HG02763 (cell line): ENCODE measurements at regions not wholly inside any gene's neighbourhood (a gene's known extent, or its start where the extent isn't known, plus 50 kb on each side); places are given as distances from the start of the nearest gene placed in this dataset.
"Not testable (repeated sequence)": the region's sequence is repeated elsewhere in the genome, so short reads cannot be mapped to it uniquely, and the experiment has no call there.

Experiments used
- ATAC-seq: cut with Tn5 transposase; IDR thresholded peaks from one replicate; pipeline ENCODE4 v1.9.1; 2021; ENCODE audit warnings: mild to moderate bottlenecking, moderate library complexity; ENCODE audit not compliant: unreplicated experiment

DNA sequence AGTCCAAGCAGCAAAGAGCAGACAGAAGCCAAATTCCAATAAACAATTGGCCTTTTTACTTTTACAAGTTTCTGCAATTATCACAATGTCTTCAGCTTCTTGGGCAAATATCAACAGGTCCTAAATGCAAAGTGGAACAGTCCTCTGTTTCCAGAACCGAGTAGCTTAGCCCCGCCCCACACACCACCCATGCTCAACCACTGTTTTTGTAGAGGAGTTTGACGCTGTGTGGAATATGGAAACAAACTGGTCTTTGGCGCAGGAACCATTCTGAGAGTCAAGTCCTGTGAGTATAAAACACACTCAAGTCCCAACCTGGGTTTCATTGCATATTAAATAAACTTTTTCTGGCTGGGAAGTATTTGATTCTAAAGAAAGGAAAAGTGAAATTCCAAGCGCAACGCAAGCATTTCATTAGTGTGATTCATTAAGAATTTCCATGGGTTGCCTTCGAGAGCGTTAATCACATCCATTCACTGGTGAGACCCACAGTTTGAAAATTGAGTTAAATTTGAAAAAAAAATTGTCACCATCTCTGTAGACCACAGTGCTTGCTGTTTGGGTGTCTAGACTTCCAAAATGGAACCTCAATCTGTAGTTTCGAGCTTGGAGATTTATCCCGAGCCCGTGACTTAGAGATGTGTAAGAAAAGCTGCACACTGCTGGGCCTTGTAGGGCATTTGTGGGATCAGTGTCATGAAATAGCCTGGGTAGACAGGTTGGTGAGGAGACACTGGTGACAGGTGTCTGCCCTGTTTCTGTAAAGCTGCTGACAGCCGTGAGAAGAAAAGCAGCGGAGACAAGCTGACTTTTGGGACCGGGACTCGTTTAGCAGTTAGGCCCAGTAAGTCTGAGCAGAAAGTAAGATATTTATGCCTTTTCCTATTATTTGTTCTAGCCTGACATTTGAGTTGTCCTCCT lies 96.1 kb downstream of the DAD1 start:
- ATAC-seq, result no peak

- ATAC-seq, result peak; percentile 34
These were observed 97.1 kb downstream of the DAD1 start for GRCh38 chr14:22491683-22492621.

- ATAC-seq, result not testable (repeated sequence)
These were observed 98.0 kb downstream of the DAD1 start for GRCh38 chr14:22491053-22491452.

DNA sequence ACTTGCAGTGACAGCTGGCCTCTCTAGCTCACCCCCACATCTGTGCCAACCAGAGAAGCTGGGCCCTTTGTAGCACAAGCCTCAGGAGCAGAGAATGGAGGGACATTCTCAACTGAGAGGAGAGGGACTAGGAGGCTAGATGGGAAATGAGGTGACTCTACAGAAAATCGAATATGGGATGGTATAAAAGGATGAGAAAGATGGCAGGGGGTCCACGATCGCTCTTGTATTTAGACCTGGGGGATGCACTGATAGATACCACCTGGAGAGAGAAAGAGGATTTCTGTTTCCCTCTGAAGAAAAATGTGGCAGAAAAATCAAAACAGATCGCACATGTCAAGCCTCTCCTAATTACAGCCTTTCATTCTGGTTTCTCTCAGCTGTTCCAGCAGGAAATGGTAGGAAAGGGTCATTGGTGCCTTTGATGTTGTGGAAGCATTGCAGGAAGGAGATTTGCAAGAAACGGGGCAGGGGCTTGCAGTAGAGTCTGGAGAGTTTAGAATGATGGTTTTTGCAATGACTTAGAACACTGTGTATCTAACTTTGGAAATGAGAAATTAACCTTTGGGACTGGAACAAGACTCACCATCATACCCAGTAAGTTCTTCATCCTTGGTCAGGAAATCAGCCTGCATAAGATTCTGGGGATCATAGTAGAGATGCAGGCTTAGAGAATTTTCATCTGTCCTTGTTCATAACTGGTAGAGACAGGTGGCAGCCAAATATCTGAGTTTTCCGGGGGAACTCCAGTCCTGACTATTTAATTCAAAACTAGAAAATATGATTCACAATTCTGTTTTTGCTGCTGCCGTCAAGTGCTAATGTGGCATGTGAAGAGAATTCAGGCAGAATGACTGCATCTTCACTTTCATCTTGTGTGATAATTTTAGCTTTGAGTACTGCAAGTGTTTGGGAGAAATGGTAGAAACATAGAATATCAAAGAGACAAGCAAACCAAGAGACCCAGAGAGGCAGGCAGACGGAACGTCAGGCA lies 98.8 kb downstream of the DAD1 start:
- ATAC-seq, result no peak

DNA sequence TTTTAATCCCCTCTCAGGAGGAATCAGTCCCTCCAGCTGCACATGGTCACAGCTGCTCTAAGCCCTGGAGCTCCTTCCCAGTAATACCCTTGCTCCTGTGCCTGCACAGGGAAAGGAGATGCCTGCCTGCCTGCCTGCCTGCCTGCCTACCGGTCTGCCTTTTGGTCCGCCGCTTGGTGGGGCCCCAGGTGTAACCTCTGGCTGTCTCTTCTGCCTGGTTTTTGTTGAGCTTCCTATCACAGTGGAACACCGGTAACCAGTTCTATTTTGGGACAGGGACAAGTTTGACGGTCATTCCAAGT lies 99.8 kb downstream of the DAD1 start:
- ATAC-seq, result no peak

- ATAC-seq, result peak; percentile 20
These were observed 100.3 kb downstream of the DAD1 start for GRCh38 chr14:22488522-22489243.

DNA sequence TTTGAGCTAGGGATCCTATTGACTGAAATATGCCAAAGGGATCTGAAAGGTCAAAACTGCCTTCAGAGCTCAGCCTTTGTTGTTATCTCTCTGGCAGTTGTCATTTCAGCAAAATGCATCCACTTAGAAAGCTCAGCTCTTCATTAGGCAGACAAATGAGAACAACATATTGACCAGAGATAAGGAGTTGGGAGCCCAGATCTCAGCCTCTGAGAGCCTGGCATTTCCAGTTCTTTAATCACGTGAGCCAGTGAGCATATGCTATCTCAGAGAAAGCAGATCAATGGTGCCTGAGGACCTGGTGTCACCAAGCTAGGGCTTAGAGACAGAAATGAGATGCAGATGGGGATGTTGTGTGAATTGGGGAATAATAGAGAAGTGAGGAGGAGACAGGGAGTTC lies 101.1 kb downstream of the DAD1 start:
- ATAC-seq, result no peak

DNA sequence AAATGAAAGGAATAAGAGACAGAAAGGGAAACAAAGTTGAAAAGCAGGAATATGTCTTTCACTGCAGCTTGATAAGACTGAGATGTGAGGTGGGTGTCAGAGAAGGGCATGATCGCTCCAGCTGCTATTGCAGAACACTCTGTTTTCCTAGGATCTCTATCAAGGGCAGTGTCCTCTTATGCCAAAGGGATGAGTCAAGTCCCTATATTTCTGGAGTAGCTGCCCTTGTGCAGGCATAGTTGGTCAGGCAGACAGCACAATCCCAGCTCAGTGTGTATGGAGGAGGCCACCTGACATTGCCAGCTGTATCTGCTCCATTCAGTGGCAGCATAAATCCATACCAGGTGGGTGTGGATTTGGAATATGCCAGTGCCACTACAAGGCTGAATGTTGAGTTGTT lies 101.6 kb downstream of the DAD1 start:
- no peak for ATAC-seq

GRCh38 chr14:22486675-22487074 lies 102.3 kb downstream of the DAD1 start:
- no peak for ATAC-seq

- no peak for ATAC-seq
These were observed 103.4 kb downstream of the DAD1 start for GRCh38 chr14:22485649-22486048.

- no peak for ATAC-seq
These were observed 103.8 kb downstream of the DAD1 start for GRCh38 chr14:22485178-22485577.

DNA sequence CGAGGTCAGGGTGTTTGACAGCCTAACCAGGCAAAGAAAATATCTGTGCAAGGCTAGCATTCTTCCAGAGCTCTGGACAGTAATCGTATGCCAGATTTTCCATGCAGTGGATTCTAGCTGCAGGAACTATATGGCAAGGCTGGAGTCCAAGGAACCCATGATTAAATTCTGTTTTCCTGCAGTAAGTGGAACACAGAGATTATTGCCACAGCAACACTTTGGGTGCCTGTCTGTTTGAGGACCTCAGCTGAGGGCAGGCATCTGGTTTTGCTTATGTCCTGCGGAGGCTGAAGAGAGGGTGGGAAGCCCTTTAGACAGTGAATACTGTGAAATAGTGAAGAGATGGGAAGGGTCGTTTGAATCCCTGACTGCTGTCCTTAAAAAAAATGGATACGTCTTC lies 104.4 kb downstream of the DAD1 start:
- ATAC-seq, result no peak

DNA sequence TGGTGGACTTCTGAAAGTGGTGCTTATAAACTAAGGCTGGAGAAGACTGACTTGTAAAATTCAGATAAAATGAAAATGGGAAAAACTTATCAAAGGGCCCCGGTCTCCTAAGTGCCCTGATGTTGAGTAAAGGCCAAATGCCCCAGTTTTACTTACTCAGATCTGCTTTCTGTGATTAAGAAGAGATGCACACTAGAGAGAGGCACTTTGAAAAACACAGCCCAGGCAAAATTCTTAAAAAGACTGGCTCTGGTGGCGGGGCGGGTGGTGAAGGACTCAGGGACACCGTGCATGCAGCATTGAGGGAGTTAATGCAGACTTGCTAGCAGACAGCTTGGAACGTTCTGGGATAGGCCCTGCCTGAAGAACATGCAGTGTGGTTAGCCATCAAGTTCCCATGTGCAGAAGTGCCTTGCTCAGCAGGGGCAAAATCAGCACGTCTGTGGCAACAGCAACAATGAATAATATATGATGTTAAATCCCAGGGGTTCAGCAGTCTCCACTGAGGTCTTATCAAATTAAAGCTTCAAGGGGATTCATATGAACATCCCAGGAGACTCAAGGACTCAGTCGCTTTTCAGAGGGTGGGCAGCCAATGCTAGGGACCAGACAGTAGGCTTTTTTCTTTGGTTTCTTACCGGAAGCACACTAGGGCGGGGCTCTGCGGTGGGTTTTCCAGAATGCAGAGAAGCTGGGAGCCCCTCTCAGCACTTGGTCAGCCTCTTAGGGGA lies 105.0 kb downstream of the DAD1 start:
- no peak for ATAC-seq

- no peak for ATAC-seq
These were observed 106.1 kb downstream of the DAD1 start for GRCh38 chr14:22482782-22483553.

- no peak for ATAC-seq
These were observed 106.8 kb downstream of the DAD1 start for GRCh38 chr14:22482085-22482694.

DNA sequence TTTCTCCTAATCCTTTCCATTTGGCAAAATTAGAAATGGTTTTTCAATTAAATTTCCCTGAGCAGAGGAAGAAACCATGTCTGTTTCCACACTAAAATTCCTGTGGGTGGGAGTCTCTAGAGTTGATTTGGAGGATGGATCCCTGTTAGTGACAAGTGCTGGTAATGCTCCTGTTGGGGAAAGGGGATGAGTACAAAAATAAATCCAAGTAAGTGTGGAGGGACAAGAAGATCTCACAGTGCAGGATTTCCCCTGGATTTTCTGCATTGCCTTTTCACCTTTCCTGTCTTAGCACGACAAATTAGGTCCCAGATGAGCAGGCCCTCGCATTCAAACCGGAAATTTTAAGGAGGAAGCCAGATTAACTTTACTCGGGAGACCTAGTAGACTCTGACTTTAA lies 107.5 kb downstream of the DAD1 start:
- no peak for ATAC-seq

DNA sequence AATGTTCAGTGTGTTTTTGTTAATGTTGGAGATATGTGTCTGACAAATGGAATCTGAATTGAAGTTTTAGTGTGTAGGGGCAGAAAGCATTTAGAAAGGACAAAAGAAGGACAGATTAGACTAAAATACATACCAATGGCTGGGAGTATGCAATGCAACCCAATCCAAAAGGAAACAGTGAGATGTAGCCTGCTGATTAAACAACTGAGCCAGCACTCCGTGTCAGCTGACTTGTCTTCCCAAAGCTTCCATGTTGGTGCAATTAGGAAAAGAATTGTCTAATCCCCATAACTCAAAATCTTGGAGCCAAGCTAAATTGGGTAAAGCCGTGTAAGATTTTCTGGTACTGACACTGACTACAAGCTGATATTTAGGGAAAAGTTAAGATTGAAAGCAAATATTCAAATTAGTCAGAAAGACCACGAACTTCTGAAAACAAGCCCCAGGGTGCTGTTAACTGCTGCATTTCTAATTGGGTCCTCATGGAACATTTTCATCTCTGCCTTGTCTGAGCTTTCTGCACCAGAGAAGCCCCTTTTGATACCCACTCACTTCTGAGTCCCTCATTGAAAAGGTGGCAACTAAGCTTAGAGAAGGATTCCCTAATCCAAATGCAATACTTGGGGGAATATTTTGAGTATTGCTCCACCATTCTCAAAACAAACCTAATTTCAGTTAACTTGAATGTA lies 109.1 kb downstream of the DAD1 start:
- ATAC-seq, result no peak

DNA sequence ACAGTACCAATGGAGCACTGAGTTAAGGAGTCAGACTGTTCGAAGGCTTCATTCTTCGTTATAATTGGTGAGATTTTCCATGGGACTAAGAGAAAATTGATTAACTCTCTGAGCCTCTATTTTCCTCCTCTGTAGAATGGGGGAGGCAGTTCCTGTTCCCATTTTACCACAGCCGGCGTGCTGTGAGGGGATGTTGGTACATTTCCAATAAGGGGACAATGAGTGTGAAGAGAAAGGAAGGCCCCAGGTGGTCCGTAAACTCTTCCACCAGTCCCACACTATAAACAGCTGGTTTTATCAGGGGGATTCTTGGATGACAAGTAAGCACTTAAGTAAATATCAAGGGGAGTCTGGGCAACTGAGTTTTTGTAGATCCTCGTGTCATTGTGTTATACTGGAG lies 109.9 kb downstream of the DAD1 start:
- ATAC-seq, result no peak
